Kidney (tissue), 13 donors: ENCODE measurements at regions not wholly inside any gene's neighbourhood (a gene's known extent, or its start where the extent isn't known, plus 50 kb on each side); places are given as distances from the start of the nearest gene placed in this dataset.

Experiments
- DNase-seq, 5 donors: peaks; one replicate each; pipeline ENCODE4 v3.0.0-alpha.2; 2013 to 2020
- FAIRE-seq: peaks from 2 replicates; lab custom pipeline; 2012; peaks lifted over from hg19 to GRCh38; lab: Jason Lieb, UNC
- H3K27ac ChIP-seq, 2 donors: one replicate each; pipeline ENCODE4 v1.7.0; 2013; ENCODE audit warnings: low read depth in 2 of 2, low read length in 2 of 2, inconsistent platforms in 1 of 2
- H3K27me3 ChIP-seq: one replicate; pipeline ENCODE4 v1.7.1; 2013; ENCODE audit warnings: low read length, inconsistent platforms; ENCODE audit not compliant: control insufficient read depth, insufficient read depth
- H3K36me3 ChIP-seq, 3 donors: one replicate each; pipeline versions ENCODE4 v1.7.0 to v1.7.1; 2013; ENCODE audit warnings: low read length in 3 of 3, control low read depth in 1 of 3, inconsistent platforms in 1 of 3; ENCODE audit not compliant: insufficient read depth in 3 of 3, control insufficient read depth in 2 of 3
- H3K4me1 ChIP-seq, 3 donors: one replicate each; pipeline versions ENCODE4 v1.7.0 to v1.7.1; 2013; ENCODE audit warnings: low read length in 3 of 3, inconsistent platforms in 1 of 3, low read depth in 1 of 3; ENCODE audit not compliant: control insufficient read depth in 2 of 3, insufficient read depth in 2 of 3
- H3K4me3 ChIP-seq, 3 donors: one replicate each; pipeline versions ENCODE4 v1.7.0 to v1.8.1; 2013; ENCODE audit warnings: low read length in 3 of 3, control low read depth in 1 of 3, inconsistent platforms in 1 of 3
- H3K9ac ChIP-seq, 3 donors: one replicate each; pipeline versions ENCODE4 v1.7.0 to v1.7.1; 2013; ENCODE audit warnings: low read length in 3 of 3, control low read depth in 1 of 3, inconsistent platforms in 1 of 3
- H3K9me3 ChIP-seq, 3 donors: one replicate each; pipeline versions ENCODE4 v1.7.0 to v1.7.1; 2013; ENCODE audit warnings: low read length in 3 of 3, control low read depth in 1 of 3, inconsistent platforms in 1 of 3; ENCODE audit not compliant: control insufficient read depth in 2 of 3, insufficient read depth in 1 of 3
- intact Hi-C: fragments of 100-400 bp; cut with DNase I; formaldehyde crosslinking; loops from one replicate; pipeline ENCODE4 v1.11.1; 2022
- TF ChIP-seq, protein P1 (sequence below): IDR thresholded peaks from 3 replicates; pipeline ENCODE4 v1.5.1; 2012; ENCODE audit warnings: mild to moderate bottlenecking, moderate library complexity, borderline replicate concordance; ENCODE audit not compliant: insufficient read depth; ENCODE audit errors: extremely low read depth
- donor health status: control.
- donor health status: control.
- donor health status: control.
- donor health status: control.
- donor health status: control.
- donor health status: DM: yes; HTN: yes; CAD: no.
- donor health status: Normal renal cell carcinoma (clear cell type).

DNA sequence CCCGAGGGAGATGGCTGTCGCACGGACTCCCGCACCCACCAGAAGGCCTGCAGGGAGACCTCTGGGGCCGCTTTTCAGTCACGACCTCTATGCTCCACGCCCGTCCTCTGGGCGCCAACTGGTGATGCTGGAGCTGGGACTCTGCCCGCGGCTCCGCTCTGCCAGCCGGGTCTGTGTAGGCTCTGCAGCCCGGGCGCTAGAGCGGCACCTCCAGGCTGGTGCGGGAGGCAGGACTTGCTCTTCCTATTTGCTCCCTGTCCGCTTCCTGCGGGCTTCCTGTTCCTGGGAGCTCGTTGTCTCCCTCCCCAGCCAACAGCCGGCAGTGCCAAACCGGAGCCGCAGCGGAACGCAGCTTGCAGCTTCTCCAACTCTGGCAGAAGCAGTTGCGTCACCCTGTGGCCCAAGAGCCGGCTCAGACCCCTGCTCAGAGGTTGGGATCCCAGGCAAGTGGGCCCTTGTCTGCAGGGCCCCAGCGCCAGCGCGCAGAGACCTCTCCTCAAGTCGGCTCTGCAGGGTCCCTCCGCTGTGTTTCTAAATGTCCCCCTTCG, 285.9 kb downstream of the XXYLT1 start:
- H3K9ac ChIP-seq, result peak overlapping the region in 1 of 3 donors; percentile 19
- FAIRE-seq (no peak), DNase-seq (peak; percentile 68 to 91 (median 71))
- H3K9me3 ChIP-seq, result no peaks in the 10 kb centered on the region
- intact Hi-C loops, result no loop called here
- TF ChIP-seq, protein P1, sequence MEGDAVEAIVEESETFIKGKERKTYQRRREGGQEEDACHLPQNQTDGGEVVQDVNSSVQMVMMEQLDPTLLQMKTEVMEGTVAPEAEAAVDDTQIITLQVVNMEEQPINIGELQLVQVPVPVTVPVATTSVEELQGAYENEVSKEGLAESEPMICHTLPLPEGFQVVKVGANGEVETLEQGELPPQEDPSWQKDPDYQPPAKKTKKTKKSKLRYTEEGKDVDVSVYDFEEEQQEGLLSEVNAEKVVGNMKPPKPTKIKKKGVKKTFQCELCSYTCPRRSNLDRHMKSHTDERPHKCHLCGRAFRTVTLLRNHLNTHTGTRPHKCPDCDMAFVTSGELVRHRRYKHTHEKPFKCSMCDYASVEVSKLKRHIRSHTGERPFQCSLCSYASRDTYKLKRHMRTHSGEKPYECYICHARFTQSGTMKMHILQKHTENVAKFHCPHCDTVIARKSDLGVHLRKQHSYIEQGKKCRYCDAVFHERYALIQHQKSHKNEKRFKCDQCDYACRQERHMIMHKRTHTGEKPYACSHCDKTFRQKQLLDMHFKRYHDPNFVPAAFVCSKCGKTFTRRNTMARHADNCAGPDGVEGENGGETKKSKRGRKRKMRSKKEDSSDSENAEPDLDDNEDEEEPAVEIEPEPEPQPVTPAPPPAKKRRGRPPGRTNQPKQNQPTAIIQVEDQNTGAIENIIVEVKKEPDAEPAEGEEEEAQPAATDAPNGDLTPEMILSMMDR, result peak; percentile 24
- peak overlapping the region in 1 of 3 donors; percentile 41 for H3K4me3 ChIP-seq
- H3K27me3 ChIP-seq, result no peaks in the 10 kb centered on the region
- no peaks in the 10 kb centered on the region for H3K4me1 ChIP-seq
- no peaks in the 10 kb centered on the region for H3K36me3 ChIP-seq
- no peak overlapping the region for H3K27ac ChIP-seq

DNA sequence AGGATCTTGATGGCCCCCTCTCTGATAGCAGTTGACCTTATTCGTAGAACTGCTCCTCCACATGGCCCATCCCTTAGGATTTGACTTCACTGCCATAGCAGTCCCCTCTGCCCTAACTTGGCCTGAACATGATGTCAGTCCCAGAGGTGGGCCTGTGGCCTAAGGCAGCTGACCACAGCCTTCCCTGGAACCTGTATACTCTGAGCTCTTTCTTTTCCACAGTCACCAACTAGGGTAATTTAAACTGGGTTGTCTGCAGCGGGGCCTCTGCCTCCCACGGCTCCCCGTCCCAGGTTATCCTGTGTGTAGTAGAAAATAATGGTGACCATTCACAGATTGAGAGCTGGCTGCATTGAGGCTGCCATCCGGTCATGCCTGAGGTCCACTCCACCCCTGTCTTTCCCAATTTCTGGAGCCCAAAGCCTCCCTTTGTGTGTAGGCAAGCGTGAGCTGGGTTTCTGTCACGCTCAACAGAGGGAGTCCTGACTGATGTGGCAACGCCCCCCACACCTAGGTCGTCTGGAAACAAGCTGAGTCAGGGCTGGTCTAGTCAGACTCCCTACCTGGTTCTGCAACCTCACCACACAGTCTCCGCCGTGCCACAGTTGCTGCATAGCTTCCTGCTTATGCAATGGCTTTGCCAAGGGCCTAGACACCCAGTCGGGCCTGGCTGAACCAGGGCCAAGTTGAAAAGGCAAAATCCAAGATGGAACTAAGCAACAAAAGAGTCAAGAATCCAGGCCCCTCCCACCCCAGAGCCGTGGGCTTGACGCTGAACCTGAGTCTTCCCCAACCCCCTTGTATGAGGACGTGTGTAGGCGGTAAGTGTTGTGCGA, 284.5 kb downstream of the XXYLT1 start:
- no peaks in the 10 kb centered on the region for H3K36me3 ChIP-seq
- H3K4me1 ChIP-seq, result no peaks in the 10 kb centered on the region
- H3K9me3 ChIP-seq, result no peaks in the 10 kb centered on the region
- H3K27ac ChIP-seq, result no peak overlapping the region
- FAIRE-seq (no peak), DNase-seq (peak in 2 of 5 donors; percentile 13 to 29)
- no peak overlapping the region for H3K4me3 ChIP-seq
- TF ChIP-seq, protein P1, result no peak
- H3K9ac ChIP-seq, result no peak overlapping the region
- no peaks in the 10 kb centered on the region for H3K27me3 ChIP-seq
- intact Hi-C loops, result no loop called here

DNA sequence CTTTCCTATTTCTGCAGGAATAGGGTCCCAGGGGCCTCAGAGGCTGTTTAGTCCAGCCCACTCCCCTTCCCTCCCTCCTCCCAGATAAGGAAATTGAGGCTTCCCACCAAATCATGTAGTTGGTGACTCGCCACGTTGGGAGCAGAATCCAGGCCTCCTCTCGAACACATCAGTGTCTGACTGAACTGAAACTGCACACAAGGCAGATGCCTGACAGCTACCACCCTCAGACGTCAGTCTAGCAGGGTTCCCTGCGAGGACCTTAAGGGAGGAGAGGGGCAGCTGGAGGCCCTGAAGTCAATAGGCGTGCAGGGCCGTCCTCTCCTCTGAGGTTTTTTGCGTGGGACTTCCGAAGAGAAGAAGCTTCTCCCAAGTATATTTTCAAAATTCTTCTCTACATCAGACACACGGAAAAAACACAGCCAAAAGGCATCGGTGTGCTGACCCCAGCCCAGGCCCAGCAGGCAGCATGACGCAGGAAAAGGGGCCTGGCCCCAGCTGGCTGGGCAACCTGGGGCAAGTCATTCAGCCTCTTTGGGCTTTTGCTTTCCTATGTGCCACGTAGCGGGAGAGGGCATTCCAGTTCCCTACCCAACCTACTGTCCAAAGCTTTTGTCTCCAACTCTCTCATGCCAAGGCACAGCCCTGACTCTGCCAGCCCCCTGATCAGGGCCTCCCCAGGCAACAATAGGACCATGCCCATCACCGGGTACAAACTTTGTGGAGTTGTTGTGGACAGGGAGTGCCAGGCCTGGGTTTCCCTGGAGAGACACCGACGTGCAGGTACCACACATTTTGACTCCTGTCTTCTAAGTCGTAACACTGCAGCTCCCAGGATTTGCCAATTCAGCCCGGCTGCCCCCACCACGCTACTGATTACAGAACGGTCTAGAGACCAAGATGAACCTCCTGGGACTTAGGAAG, 283.1 kb downstream of the XXYLT1 start:
- DNase-seq (no peak), FAIRE-seq (no peak)
- Histone ChIP-seq H3K36me3 (no peaks in the 10 kb centered on the region), H3K27me3 (no peaks in the 10 kb centered on the region), H3K9ac (no peak overlapping the region), H3K4me1 (no peaks in the 10 kb centered on the region), H3K9me3 (no peaks in the 10 kb centered on the region), H3K4me3 (no peak overlapping the region), H3K27ac (no peak overlapping the region)
- TF ChIP-seq, protein P1, result no peak
- intact Hi-C loops, result no loop called here
